Globus pallidus (tissue), 1 donor: ENCODE measurements at regions not wholly inside any gene's neighbourhood (a gene's known extent, or its start where the extent isn't known, plus 50 kb on each side); places are given as distances from the start of the nearest gene placed in this dataset.
"Not testable (repeated sequence)": the region's sequence is repeated elsewhere in the genome, so short reads cannot be mapped to it uniquely, and the experiment has no call there.

Source experiments
- DNase-seq: peaks from one replicate; pipeline ENCODE4 v3.0.0-alpha.2; 2015; ENCODE audit warnings: low spot score

DNA sequence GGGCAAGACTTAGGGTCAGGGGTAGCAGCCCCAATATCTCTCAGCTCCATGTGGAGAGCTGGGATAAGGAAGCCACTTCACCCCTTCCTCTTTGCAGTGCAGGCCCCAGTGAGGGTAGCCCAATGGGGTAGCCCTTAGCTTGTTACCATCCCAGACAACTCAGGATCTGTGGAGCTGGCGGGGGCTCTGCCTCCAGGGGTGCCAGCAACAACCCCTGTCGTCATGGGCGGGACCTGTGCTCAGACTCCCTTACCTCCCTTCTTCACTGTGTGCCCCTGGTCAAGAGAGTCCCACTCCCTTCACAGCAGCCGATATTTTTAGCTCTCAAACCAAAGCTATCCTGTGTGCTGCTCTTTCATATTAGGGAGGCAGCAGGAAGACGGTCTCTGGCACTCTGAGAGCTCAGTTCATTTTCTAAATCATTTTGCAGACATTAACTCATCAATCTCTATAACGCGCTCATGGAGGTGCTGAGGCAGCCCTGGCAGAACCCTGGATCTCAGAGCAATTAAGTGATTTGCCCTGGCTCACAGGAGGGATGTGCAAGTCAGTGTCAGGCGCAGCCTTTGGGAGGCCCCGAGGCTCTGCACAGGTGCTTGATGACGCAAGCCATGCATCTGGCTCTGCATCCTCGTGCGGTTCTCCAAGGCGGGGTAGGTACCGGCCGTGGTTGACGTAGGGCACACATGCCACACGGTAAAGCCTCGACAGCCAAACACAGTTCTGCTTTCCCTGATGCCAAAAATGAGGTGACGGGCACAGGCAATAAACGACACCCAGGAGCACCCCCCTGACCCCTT lies 357.6 kb downstream of the SHANK2 start:
- no peak for DNase-seq

DNA sequence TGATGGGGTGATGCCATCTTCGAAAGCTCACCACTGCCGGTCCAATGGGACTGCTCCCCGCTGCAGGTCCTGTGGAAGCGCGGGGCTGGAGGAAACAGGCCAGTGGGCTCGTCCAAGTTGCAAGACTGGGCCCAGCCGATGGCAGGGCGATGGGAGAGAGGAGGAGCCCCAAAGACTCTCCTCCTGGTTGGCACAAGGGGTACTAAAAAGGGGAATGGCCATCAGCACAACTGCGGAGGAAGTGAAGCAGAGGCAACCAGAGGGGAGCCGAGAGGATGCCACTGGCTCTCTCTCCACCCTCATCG lies 357.1 kb downstream of the SHANK2 start:
- no peak for DNase-seq

DNA sequence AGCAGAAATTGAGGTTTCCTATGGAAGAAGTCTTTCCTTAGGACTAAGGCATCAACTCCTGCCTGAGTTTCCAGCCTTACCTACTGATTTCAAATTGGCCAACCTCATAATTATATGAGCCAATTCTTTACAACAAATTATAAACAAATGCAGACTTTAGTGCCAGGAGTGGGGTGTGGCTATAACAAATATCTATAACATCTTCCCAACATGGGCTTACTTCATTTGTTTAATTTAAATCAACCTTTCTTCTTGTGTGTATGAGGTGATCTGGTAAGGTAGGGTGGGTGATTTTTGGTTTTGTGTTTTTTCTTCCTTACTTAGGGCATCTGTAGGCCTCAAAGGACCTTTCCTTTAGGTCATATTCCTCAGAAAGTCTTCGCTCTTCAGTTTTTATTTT lies 354.9 kb downstream of the SHANK2 start:
- no peak for DNase-seq

DNA sequence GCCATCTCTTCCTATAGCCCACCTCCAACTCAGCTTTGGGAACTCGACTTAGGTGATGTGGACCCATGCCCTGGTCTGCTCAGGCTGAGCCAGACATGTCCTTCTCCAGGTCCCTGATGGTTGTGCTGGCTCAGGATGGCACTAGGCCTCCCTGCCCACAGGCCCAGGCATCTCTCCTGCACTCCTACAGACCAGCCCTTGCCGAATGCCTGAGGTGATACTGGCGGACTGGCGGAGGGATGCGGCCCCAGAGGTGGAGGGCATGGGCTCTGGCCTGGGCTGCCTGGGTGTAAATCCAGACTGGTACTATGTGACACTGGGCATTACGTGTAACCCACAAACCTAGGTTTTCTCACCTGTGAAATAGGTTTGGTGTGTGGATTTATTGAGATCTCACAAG lies 352.8 kb downstream of the SHANK2 start:
- no peak for DNase-seq

DNA sequence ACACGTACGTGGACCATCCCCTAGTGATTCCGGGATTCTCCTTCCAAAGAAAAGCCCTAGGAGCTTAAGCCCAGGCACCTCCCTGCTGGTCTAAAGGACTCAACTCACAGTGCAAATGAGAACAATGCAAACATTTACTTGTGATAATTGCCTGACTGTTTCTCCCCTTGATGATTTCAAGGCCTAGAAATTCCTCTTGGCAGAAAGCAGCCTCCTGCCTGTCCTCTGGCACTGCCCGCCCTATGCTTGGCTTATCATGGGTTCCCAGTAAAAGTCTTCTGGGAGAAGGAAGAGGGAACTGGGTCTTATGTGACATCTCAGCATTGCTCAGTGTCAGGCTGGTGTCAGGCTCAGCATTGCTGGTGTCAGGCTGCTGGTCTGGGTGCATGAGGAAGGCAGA lies 351.8 kb downstream of the SHANK2 start:
- DNase-seq = no peak

DNA sequence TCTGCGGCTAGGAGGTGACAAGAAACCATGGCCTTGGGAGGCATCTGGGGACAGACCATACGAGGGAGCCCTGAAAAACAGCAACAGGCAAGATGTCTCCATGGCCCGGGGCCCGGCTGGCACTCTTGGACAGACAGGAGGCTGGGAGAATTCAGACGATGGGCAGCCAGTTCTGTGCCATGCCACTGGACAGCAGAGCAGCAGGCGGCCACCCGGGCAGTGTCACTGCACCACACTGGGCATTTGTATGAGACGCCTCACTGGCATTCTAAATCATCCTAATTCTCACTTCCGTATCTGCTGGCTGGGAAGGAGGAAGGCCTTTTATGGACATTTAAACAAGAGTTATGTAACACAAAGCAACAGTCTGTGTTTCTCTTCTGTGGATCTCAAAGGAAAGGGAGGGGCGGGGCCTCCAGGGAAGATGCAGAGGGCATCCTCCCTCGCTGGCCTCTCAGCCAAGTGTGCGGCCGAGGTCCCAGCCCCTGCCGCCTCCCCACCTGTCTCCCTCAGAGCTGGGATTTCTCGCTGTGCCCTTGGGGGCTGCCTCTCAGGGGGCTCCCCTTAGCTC lies 350.3 kb downstream of the SHANK2 start:
- DNase-seq = peak; percentile 15

DNA sequence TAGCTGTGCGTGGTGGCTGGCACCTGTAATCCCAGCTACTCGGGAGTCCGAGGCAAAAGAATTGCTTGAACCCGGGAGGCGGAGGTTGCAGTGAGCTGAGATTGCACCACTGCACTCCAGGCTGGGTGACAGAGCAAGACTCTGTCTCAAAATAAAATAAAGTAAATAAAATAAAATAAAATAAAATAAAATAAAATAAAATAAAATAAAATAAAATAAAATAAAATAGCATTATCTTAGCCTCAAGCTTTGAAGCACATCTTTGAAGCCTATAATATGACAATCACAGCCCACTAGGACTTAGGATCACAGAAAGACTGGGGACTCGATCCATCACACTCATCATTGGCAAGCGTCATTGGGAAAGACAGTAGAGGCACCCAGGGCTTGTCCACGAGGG lies 349.1 kb downstream of the SHANK2 start:
- not testable (repeated sequence) for DNase-seq

DNA sequence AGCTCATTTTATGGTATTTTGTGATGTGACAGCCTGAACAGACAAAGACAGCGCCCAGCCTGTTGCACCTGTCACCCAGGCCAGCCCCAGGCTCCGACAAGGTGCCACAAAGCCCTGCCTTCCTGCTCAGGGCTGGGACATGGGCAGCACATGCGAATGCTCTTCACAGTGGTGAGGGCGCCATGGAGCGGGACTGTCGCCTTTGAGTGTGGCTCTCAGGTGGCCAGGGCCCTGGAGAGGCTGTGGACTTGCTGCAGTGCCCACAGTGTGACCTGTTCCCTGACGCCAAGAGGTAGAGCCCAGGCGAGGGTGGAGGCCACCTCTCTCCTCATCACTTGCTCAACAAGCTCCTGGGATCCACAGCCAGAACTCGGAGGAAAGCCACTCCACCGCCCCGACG lies 346.3 kb downstream of the SHANK2 start:
- DNase-seq = no peak

DNA sequence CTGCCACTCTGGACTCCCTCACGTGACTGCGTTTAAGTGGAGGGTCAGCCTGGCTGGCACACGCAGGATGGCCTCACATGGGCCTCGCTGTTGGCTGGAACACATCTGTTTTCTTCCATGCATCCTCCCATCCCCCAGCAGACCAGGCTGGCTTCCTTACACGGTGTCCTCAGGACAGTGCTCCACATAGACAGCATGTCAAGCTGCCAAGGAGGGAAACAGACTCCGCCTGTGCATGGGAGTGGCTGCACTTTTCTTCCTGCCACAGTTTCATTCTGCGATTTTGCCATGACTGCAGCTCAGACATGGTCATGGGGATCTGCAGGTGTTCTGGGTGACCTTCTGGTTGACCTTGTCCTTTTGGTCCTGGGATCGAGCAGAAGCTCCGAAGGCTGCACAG lies 344.2 kb downstream of the SHANK2 start:
- no peak for DNase-seq

DNA sequence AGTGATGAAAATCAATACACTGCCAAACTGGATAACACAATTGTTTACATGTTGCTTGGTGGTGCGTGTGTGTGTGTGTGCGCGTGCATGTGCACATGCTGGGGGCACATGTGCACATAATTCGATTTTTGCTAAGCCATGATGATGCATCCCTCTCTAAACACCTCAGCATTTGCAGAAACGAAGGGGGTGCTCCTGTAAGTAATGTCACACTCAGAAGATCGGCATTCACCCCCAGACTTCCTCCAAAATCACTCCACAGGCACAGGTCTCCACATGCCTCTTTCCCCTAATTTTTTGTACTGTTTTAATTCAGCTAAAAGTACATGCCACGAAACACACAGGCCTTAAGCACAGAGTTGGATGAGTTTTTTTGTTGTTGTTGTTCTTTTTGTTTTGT lies 341.5 kb downstream of the SHANK2 start:
- no peak for DNase-seq

DNA sequence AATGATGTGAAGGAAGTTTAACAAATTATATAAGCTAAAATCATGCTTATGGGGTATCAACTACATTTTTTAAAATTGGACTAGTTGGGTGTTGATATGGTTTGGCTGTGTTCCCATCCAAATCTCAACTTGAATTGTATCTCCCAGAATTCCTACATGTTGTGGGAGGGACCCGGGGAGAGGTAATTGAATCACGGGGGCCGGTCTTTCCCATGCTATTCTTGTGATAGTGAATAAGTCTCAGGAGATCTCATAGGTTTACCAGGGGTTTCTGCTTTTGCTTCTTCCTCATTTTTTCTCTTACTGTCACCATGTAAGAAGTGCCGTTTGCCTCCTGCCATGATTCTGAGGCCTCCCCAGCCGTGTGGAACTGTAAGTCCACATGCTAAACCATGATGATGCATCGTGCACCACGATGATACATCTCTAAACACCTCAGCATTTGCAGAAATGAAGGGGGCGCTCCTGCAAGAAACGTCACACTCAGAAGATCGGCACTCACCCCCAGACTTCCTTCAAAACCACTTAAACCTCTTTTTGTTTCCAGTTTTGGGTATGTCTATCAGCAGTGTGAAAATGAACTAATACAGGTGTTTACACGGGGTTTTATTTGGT lies 340.0 kb downstream of the SHANK2 start:
- no peak for DNase-seq

DNA sequence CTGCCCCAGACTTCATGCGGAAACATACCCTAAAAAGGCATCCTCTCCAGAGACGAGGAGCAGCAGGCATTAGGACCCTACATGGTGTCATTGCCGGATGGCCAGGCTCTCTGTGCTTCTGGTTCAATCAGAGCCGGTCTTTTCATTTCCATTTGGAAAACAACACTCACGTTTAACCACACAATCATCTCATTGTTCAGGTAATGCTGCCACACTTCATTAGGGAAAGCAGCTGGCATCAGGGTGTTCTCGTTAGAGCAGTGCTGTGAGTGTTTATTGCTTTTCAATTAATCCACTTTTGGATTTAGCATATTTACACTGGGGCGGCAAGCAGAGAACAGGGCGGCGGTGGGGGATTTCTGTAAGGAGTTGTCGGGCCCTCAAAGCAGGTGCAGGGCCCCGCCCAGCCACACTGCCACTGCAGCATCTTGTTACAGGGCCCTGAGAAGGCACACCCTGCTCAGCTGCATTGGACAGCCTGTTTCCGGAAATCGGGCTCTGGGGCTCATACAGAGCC lies 338.6 kb downstream of the SHANK2 start:
- DNase-seq = peak; percentile 7

DNA sequence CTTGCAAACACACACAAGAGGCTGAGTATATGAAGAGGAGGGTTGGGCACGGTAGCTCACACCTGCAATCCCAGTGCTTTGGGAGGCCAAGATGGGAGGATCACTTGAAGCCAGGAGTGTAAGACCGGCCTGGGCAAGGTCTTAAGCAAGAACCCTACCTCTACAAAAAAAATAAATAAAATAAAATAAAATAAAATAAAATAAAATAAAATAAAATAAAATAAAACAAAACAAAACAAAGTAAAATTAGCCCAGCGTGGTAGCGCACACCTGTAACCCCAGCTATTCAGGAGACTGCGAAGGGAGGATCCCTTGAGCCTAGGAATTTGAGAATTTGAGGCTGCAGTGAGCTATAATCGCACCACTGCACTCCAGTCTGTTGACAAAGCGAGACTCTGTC lies 337.9 kb downstream of the SHANK2 start:
- no peak for DNase-seq

DNA sequence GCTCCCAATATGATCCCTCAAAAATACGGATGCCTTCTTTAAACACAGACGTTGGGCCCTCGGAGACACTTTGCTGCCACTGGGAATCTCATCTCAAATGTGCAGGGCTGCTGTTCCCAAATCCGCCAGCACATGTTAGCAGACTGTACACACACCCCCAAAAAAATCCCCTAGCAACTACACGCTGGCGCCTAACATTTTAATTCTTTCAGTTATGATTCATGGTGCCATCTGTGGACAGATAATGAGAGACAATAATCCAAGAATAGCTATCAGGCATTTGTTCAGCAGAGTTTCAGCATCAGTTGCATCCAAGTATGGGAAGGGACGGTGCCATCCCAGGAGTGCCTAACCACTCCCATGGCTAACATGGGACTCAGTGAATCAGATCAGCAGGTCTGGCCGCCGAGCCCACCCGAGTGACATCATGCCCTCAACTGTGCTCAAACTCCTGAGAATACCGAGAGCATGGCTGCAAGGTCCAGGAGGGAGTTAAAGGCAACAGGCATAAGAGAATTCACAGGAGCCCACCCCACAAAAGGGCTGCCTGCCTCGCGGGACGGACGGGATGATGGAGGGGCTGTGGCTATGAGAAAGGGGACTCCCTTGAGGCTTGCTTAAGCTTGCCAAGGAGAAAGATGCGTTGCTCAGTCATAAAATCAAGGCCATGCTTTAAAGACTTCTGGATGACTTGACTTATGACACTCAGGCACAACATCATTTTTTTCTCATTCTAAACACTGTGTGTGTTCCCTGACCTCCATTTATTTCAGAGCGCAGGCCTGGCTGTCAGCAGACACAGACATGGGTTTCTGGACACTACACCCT lies 337.0 kb downstream of the SHANK2 start:
- DNase-seq = no peak

DNA sequence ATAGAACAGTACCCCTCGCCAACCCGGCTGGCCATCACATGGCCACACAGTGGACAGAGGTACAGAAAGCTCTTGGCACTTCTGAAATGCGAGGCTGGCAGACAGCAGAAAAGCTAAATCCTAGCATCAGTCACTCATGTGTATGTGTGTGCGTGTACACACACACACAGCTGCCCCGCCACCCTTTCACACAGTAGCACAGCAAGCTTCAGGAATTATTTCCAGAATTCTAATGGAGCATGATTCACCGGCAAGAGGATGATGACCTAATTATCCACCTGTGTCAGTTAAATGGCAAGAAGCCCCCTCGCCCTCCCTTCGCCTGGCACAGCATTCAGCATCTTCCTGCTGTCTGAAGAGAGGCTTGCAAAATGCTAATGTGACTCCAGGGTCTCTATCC lies 336.0 kb downstream of the SHANK2 start:
- DNase-seq = no peak

DNA sequence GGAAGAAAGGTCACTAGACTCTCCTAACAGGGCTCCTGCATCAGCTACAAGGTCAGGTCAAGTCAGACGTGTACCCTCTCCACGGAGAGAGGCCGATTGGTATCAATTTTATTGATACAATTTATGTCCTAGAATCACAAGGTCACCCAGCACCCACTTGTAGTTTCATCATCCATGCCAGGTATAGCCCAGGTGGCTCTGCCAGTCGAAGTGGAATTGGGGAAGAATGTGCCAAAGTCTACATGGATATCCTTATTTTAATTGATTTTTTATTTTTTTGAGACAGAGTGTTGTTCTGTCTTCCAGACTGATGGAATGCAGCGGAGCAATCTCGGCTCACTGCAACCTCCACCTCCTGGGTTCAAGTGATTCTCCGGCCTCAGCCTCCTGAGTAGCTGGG lies 334.1 kb downstream of the SHANK2 start:
- DNase-seq = no peak

DNA sequence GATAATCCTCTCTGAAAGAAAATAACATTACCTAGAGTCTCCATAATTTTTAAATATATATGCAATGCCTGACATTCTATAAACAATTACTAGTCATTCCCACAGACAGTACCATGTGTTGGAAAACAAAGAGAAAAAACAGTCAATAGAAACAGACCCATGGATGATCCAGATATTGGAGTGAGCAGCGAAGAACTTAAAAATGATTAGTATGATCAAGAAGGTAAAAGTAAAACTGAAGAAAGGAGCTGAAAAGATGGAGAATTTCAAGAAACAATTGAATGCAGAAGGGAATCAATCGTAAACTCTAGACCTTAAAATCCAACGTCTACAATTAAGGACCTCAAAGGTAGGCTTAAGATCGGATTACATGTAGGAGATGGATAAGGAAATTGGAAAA lies 330.6 kb downstream of the SHANK2 start:
- no peak for DNase-seq

DNA sequence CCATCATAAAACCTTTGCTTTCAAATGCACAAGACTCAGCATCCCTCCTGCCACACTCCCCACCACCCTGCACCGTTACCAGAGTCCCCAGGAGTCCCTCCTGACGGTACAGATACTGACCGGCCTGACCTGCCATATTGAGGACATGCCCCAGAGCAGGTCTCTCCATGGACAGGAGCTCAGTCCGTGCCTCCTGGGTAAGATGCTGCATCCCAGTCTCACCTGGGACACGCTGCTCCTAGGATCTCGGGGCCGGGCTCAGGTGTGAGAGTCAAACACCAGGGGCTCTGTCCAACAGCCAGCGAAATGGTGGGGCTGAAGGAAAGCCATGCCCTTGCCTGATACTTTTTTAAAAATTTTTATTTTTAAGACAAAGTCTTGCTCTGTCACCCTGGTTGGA lies 328.3 kb downstream of the SHANK2 start:
- no peak for DNase-seq

DNA sequence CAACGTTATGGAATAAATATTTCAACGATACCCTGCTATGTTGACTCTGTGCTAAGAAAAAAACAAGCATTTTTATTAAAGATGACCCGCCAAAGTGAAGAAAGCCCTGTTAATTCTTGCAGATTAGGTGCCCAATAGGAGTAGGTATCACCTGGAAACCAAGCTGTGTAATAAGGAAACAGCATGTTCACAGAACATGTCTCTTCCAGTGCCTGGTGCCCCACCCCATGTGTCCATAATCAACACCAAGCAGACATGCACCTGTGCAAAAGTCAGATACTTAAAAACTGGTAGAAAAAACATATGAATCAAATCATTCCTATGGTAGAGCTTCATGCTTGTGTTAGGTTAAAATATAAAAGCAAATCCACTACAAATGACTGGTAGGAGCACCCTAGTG lies 327.1 kb downstream of the SHANK2 start:
- DNase-seq = no peak

DNA sequence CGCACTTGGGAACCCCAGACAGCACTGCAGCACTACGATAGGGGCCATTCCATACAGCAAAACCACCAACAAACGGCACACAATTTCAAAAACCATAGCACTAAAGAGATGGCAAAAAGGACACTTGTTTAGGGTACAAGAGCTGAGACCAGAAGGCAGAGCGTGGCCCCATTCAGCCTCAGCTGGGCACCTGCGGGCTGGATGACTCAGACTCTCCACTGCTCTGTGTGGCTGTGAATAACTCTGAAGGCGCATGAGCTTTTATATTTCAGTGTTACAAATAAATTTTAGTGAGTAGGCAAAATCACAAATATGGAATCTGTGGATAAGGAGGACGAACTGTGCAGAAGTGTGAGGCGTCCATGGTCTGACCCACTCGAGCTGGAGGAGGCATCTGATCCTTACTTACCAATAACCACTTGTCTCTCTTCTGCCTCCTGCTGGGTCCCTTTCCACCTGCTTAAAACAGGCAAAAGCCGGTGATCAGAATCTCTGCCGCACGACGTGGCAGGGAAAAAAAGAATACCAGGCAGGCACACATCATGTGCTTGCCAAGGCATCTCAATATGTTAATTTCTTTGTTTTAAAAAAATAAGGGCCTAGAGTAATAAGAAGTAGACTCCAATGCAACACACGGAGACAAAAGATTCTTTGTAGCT lies 325.7 kb downstream of the SHANK2 start:
- DNase-seq = no peak

DNA sequence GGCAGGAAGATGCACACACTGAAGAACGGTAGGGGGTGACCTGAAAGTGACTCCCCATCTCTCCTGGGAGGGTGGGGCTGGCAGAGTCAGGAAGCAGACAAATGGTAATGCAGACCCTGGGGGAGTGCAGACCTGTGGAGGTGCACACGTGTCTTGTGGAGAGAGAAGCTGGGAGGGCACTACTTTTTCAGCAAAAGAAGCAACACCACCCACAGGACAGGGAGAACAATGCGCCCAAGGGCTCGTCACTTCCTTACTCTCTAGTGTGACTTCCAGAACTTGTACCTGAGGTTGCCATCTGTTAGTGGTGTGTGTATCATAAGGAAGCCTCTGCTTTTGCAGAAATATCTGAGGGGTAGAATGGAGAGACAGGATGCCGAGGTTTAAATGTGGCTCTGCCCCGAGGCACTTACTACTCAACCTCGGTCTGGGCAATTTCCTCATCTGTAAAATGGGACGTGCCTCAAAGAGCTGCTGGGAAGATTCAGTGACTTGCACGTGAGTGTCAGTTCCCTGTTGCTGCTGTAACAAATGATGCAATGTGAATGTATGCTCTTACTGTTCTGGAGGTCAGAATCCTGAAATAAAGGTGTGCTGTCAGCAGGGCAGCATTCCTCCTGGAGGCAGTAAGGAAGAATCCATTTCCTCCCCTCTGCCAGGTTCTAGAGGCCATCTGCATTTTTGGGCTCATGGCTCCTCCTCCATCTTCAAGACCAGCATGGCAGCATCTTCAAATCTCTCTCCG lies 323.4 kb downstream of the SHANK2 start:
- no peak for DNase-seq
